ENCODE measurements at regions not wholly inside any gene's neighbourhood (a gene's known extent, or its start where the extent isn't known, plus 50 kb on each side); places are given as distances from the start of the nearest gene placed in this dataset.

DNA sequence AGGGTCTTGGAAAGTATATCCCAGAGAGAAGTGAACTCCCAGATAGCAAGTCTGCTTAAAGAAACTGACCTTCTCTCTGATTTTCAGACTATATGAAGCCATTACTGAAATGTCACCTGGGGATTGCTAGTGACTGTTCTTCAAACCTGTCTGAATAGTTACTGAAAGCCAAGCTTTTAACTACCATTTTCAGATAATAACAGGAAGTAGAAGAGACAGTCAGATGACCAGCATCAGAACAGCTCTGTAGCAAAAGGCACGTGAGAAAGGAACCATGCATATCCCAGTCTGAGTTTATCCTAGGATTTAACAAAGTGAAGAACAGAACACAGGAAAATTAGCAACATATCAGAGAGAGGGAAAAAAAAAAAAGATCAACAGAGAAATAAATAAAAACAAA, 74.9 kb upstream of the SELENOP start:
- H2AFZ ChIP-seq (ENCODE audit: low read depth, low read length) = no peak overlapping the region
- H3K4me3 ChIP-seq (ENCODE audit: insufficient read depth in 1 of 2, low read depth in 1 of 2, low read length in 2 of 2) = no peak overlapping the region
- no peak overlapping the region for H3K23ac ChIP-seq (ENCODE audit: low read length in 2 of 2)
- H3K14ac ChIP-seq (ENCODE audit: low read length in 2 of 2) = no peak overlapping the region
- H3K36me3 ChIP-seq (ENCODE audit: control insufficient read depth in 1 of 2, insufficient read depth in 2 of 2, low read depth in 1 of 2, low read length in 2 of 2) = no peaks in the 10 kb centered on the region
- H2BK15ac ChIP-seq (ENCODE audit: low read depth, poor library complexity, severe bottlenecking) = no peak overlapping the region
- no peak overlapping the region for H2BK120ac ChIP-seq (ENCODE audit: low read depth, low read length)
- no peak overlapping the region for H3K18ac ChIP-seq (ENCODE audit: low read depth in 1 of 2, low read length in 2 of 2)
- H2BK12ac ChIP-seq (ENCODE audit: low read length in 2 of 2) = no peak overlapping the region
- no peak overlapping the region for H4K8ac ChIP-seq (ENCODE audit: low read length)
- WGBS = no CpG with 5 or more reads among the region's 1 CpG
- no peak overlapping the region for H3K4ac ChIP-seq (ENCODE audit: low read depth in 1 of 2, low read length in 2 of 2)
- no peak overlapping the region for H3K9ac ChIP-seq (ENCODE audit: low read length)
- no peak overlapping the region for H3K27ac ChIP-seq (ENCODE audit: low read length, poor library complexity, severe bottlenecking)
- H2BK5ac ChIP-seq (ENCODE audit: low read depth, low read length, poor library complexity, severe bottlenecking) = no peak overlapping the region
- no peaks in the 10 kb centered on the region for H3K79me1 ChIP-seq (replicated peaks; ENCODE audit: low read length, poor library complexity, severe bottlenecking)
- no peak overlapping the region for H2AK5ac ChIP-seq (ENCODE audit: low read length, severe bottlenecking)
- no peak overlapping the region for H3K4me2 ChIP-seq (ENCODE audit: low read length, poor library complexity, severe bottlenecking)
- no peak for DNase-seq
- H3K27me3 ChIP-seq (ENCODE audit: control insufficient read depth in 1 of 2, insufficient read depth in 1 of 2, low read length in 2 of 2) = peaks cover 0 to 9% of the 10 kb centered on the region in 2 experiments
- no peaks in the 10 kb centered on the region for H3K9me3 ChIP-seq (ENCODE audit: control insufficient read depth, low read length)
- no peaks in the 10 kb centered on the region for H3K4me1 ChIP-seq (ENCODE audit: control insufficient read depth, insufficient read depth, low read depth, low read length)
- H4K91ac ChIP-seq (ENCODE audit: low read length) = no peak overlapping the region

- no peak overlapping the region for H3K4me3 ChIP-seq (ENCODE audit: insufficient read depth in 1 of 2, low read depth in 1 of 2, low read length in 2 of 2)
- H4K8ac ChIP-seq (ENCODE audit: low read length) = no peak overlapping the region
- H2AFZ ChIP-seq (ENCODE audit: low read depth, low read length) = no peak overlapping the region
- no peak overlapping the region for H4K91ac ChIP-seq (ENCODE audit: low read length)
- H3K4me1 ChIP-seq (ENCODE audit: control insufficient read depth, insufficient read depth, low read depth, low read length) = no peaks in the 10 kb centered on the region
- H2BK5ac ChIP-seq (ENCODE audit: low read depth, low read length, poor library complexity, severe bottlenecking) = no peak overlapping the region
- H3K9ac ChIP-seq (ENCODE audit: low read length) = no peak overlapping the region
- no peak for DNase-seq
- H3K36me3 ChIP-seq (ENCODE audit: control insufficient read depth in 1 of 2, insufficient read depth in 2 of 2, low read depth in 1 of 2, low read length in 2 of 2) = no peaks in the 10 kb centered on the region
- H2AK5ac ChIP-seq (ENCODE audit: low read length, severe bottlenecking) = no peak overlapping the region
- H3K4ac ChIP-seq (ENCODE audit: low read depth in 1 of 2, low read length in 2 of 2) = peak overlapping the region in 1 of 2 experiments; percentile 15
- H3K23ac ChIP-seq (ENCODE audit: low read length in 2 of 2) = no peak overlapping the region
- peaks cover 0 to 9% of the 10 kb centered on the region in 2 experiments for H3K27me3 ChIP-seq (ENCODE audit: control insufficient read depth in 1 of 2, insufficient read depth in 1 of 2, low read length in 2 of 2)
- H2BK15ac ChIP-seq (ENCODE audit: low read depth, poor library complexity, severe bottlenecking) = no peak overlapping the region
- H3K14ac ChIP-seq (ENCODE audit: low read length in 2 of 2) = no peak overlapping the region
- no peak overlapping the region for H2BK12ac ChIP-seq (ENCODE audit: low read length in 2 of 2)
- H3K18ac ChIP-seq (ENCODE audit: low read depth in 1 of 2, low read length in 2 of 2) = no peak overlapping the region
- H3K27ac ChIP-seq (ENCODE audit: low read length, poor library complexity, severe bottlenecking) = no peak overlapping the region
- no peaks in the 10 kb centered on the region for H3K79me1 ChIP-seq (replicated peaks; ENCODE audit: low read length, poor library complexity, severe bottlenecking)
- no peak overlapping the region for H3K4me2 ChIP-seq (ENCODE audit: low read length, poor library complexity, severe bottlenecking)
- H3K9me3 ChIP-seq (ENCODE audit: control insufficient read depth, low read length) = no peaks in the 10 kb centered on the region
- 86% methylated on average over 1 of the region's 1 CpG for WGBS
- no peak overlapping the region for H2BK120ac ChIP-seq (ENCODE audit: low read depth, low read length)
Measured at GRCh38 chr5:42884326-42884725, 72.6 kb upstream of the SELENOP start.

DNA sequence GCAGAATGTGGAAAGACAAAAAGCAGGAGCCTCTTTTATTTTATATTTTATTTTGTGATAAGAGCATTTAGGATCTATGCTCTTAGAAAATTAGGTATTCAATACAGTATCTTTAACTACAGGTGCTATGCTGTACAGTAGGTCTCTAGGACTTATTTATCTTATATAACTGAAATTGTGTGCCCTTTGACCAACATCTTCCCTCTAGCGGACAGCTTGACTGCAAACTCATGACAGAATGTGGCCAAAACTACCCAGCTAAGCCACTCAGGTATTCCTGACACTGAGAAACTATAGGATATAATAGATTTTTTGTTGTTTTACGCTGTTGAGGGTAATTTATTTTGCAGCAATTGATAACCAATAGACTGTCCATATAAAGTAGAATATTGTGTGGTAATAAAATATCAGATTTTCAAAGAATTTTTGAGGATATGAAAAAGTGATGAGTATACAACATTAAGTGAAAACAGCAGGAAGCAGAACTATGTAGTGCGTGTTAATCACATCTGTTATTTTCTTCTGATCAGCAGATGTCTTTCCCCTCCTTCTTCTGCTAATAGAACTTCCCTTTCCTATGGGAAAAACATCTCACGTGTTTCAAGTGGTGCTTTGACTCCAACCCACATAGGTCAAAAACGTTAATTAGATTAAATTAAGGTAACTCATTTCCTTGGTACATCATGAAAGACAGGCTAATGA, 69.9 kb upstream of the SELENOP start:
- Histone ChIP-seq H3K4me1 (ENCODE audit: control insufficient read depth, insufficient read depth, low read depth, low read length) (no peaks in the 10 kb centered on the region), H3K4me3 (ENCODE audit: insufficient read depth in 1 of 2, low read depth in 1 of 2, low read length in 2 of 2) (no peak overlapping the region), H3K9me3 (ENCODE audit: control insufficient read depth, low read length) (no peaks in the 10 kb centered on the region), H3K18ac (ENCODE audit: low read depth in 1 of 2, low read length in 2 of 2) (no peak overlapping the region), H3K4ac (ENCODE audit: low read depth in 1 of 2, low read length in 2 of 2) (no peak overlapping the region), H3K9ac (ENCODE audit: low read length) (no peak overlapping the region), H4K8ac (ENCODE audit: low read length) (no peak overlapping the region), H2BK5ac (ENCODE audit: low read depth, low read length, poor library complexity, severe bottlenecking) (no peak overlapping the region), H3K36me3 (ENCODE audit: control insufficient read depth in 1 of 2, insufficient read depth in 2 of 2, low read depth in 1 of 2, low read length in 2 of 2) (no peaks in the 10 kb centered on the region), H3K14ac (ENCODE audit: low read length in 2 of 2) (no peak overlapping the region), H2AK5ac (ENCODE audit: low read length, severe bottlenecking) (no peak overlapping the region), H3K4me2 (ENCODE audit: low read length, poor library complexity, severe bottlenecking) (no peak overlapping the region), H2BK12ac (ENCODE audit: low read length in 2 of 2) (no peak overlapping the region), H2BK15ac (ENCODE audit: low read depth, poor library complexity, severe bottlenecking) (no peak overlapping the region), H4K91ac (ENCODE audit: low read length) (no peak overlapping the region), H3K23ac (ENCODE audit: low read length in 2 of 2) (no peak overlapping the region), H3K79me1 (replicated peaks; ENCODE audit: low read length, poor library complexity, severe bottlenecking) (no peaks in the 10 kb centered on the region), H3K27me3 (ENCODE audit: control insufficient read depth in 1 of 2, insufficient read depth in 1 of 2, low read length in 2 of 2) (peaks cover 0 to 9% of the 10 kb centered on the region in 2 experiments), H2AFZ (ENCODE audit: low read depth, low read length) (no peak overlapping the region), H2BK120ac (ENCODE audit: low read depth, low read length) (no peak overlapping the region), H3K27ac (ENCODE audit: low read length, poor library complexity, severe bottlenecking) (no peak overlapping the region)
- no peak for DNase-seq
- WGBS = 94% methylated on average over 2 of the region's 5 CpGs

DNA sequence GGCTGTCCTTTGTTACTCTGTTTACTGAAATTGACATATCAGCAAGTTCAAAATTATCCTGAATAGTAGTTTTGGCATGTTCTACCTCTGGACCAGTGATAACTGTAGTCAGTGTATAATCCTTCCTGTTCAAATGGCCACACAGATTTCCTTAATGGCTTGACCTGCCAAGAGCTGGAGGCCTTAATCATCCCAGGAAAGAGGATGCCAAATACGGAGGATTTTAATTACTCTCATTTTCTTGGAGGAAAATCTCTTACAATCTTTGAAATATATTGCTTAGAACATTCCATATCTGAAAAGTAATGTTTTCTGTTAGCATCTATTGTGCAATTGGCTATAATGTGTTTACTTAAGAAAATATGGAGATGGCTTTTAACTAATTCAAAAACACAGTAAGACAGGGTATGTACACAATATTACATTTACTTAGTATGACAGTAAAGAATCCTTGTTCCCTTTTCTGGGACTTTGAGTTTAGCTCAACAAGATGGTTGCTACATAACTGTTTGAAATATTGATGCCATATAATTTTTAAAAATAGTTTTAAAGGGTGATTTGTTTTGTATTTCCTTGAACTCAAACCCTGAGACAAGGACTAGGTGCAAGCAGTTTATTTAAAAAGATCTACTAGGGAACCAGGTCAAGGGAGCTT, 68.9 kb upstream of the SELENOP start:
- no peak overlapping the region for H3K23ac ChIP-seq (ENCODE audit: low read length in 2 of 2)
- peaks cover 0 to 4% of the 10 kb centered on the region in 2 experiments for H3K27me3 ChIP-seq (ENCODE audit: control insufficient read depth in 1 of 2, insufficient read depth in 1 of 2, low read length in 2 of 2)
- DNase-seq = no peak
- H2AK5ac ChIP-seq (ENCODE audit: low read length, severe bottlenecking) = no peak overlapping the region
- no peak overlapping the region for H3K4me2 ChIP-seq (ENCODE audit: low read length, poor library complexity, severe bottlenecking)
- H3K4ac ChIP-seq (ENCODE audit: low read depth in 1 of 2, low read length in 2 of 2) = no peak overlapping the region
- no peak overlapping the region for H3K27ac ChIP-seq (ENCODE audit: low read length, poor library complexity, severe bottlenecking)
- no peak overlapping the region for H2BK5ac ChIP-seq (ENCODE audit: low read depth, low read length, poor library complexity, severe bottlenecking)
- H4K8ac ChIP-seq (ENCODE audit: low read length) = no peak overlapping the region
- H3K18ac ChIP-seq (ENCODE audit: low read depth in 1 of 2, low read length in 2 of 2) = no peak overlapping the region
- H3K9me3 ChIP-seq (ENCODE audit: control insufficient read depth, low read length) = no peaks in the 10 kb centered on the region
- H2BK12ac ChIP-seq (ENCODE audit: low read length in 2 of 2) = no peak overlapping the region
- no peaks in the 10 kb centered on the region for H3K4me1 ChIP-seq (ENCODE audit: control insufficient read depth, insufficient read depth, low read depth, low read length)
- H2AFZ ChIP-seq (ENCODE audit: low read depth, low read length) = no peak overlapping the region
- H2BK120ac ChIP-seq (ENCODE audit: low read depth, low read length) = no peak overlapping the region
- H3K36me3 ChIP-seq (ENCODE audit: control insufficient read depth in 1 of 2, insufficient read depth in 2 of 2, low read depth in 1 of 2, low read length in 2 of 2) = no peaks in the 10 kb centered on the region
- H4K91ac ChIP-seq (ENCODE audit: low read length) = no peak overlapping the region
- no peaks in the 10 kb centered on the region for H3K79me1 ChIP-seq (replicated peaks; ENCODE audit: low read length, poor library complexity, severe bottlenecking)
- 33% methylated on average over 1 of the region's 1 CpG for WGBS
- H3K14ac ChIP-seq (ENCODE audit: low read length in 2 of 2) = no peak overlapping the region
- no peak overlapping the region for H3K4me3 ChIP-seq (ENCODE audit: insufficient read depth in 1 of 2, low read depth in 1 of 2, low read length in 2 of 2)
- no peak overlapping the region for H3K9ac ChIP-seq (ENCODE audit: low read length)
- no peak overlapping the region for H2BK15ac ChIP-seq (ENCODE audit: low read depth, poor library complexity, severe bottlenecking)

All from mesenchymal stem cell (in vitro differentiated cells and primary cell).